ENCODE measurements at regions not wholly inside any gene's neighbourhood (a gene's known extent, or its start where the extent isn't known, plus 50 kb on each side); places are given as distances from the start of the nearest gene placed in this dataset.

DNA sequence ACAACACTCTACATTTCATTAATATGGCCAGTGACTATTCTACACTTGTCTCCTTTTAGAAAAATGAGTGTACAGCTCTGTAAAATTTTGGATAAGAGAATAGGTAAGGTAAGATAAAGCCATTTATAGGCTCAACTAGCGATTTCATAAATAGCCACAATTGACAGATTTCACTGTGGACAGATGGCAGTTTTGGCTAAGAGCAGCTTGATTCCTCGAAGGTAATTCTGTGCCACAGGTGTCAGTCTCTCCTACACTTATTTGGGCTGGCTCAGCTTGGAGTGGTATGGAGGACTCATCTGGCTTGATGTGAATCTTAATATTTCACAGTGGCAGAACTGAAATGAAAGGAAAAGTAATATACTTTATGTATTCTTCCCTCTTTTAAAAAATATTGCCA lies 536.7 kb upstream of the TBL1XR1 start:
- no peak for TF ChIP-seq EP300 (conservative IDR thresholded peaks at IDR 0.05; ENCODE audit: poor library complexity, severe bottlenecking)
- TF ChIP-seq, protein P1, sequence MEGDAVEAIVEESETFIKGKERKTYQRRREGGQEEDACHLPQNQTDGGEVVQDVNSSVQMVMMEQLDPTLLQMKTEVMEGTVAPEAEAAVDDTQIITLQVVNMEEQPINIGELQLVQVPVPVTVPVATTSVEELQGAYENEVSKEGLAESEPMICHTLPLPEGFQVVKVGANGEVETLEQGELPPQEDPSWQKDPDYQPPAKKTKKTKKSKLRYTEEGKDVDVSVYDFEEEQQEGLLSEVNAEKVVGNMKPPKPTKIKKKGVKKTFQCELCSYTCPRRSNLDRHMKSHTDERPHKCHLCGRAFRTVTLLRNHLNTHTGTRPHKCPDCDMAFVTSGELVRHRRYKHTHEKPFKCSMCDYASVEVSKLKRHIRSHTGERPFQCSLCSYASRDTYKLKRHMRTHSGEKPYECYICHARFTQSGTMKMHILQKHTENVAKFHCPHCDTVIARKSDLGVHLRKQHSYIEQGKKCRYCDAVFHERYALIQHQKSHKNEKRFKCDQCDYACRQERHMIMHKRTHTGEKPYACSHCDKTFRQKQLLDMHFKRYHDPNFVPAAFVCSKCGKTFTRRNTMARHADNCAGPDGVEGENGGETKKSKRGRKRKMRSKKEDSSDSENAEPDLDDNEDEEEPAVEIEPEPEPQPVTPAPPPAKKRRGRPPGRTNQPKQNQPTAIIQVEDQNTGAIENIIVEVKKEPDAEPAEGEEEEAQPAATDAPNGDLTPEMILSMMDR (IDR thresholded peaks at IDR 0.05; ENCODE audit: poor library complexity, severe bottlenecking) = no peak
- TF ChIP-seq POLR2AphosphoS5 (IDR thresholded peaks at IDR 0.05) = no peak

Data from neural cell (in vitro differentiated cells).